ENCODE measurements at regions not wholly inside any gene's neighbourhood (a gene's known extent, or its start where the extent isn't known, plus 50 kb on each side); places are given as distances from the start of the nearest gene placed in this dataset.

- no peaks in the 10 kb centered on the region for H3K4me1 ChIP-seq (ENCODE audit: control insufficient read depth in 1 of 2, insufficient read depth in 2 of 2, low read depth in 1 of 2, low read length in 1 of 2)
- H3K36me3 ChIP-seq (replicated peaks in 1 of 2; ENCODE audit: control insufficient read depth in 1 of 2, insufficient read depth in 2 of 2, low read length in 1 of 2) = no peaks in the 10 kb centered on the region
- no peak for DNase-seq
- H3K9me2 ChIP-seq = no peaks in the 10 kb centered on the region
- TF ChIP-seq MEF2A (IDR thresholded peaks at IDR 0.05; ENCODE audit: borderline replicate concordance, low read depth) = no peak
- no peak for TF ChIP-seq RFX5 (IDR thresholded peaks at IDR 0.05; ENCODE audit: low read length)
- TF ChIP-seq SIN3A (IDR thresholded peaks at IDR 0.05; ENCODE audit: borderline replicate concordance, low read depth, low read length) = no peak
- TF ChIP-seq IRF3 (IDR thresholded peaks at IDR 0.05; ENCODE audit: low read depth, low read length) = no peak
- no peak for TF ChIP-seq REST (IDR thresholded peaks at IDR 0.05; ENCODE audit: low read depth, low read length)
- TF ChIP-seq GABPA (IDR thresholded peaks at IDR 0.05; ENCODE audit: low read depth) = no peak
- no peak for TF ChIP-seq CTCF (IDR thresholded peaks at IDR 0.05)
- TF ChIP-seq RCOR1 (IDR thresholded peaks at IDR 0.05; ENCODE audit: low read length) = no peak
- no peak for TF ChIP-seq GATA2 (CRISPR knock-in tag; IDR thresholded peaks at IDR 0.05)
- TF ChIP-seq EZH2phosphoT487 (IDR thresholded peaks at IDR 0.05; ENCODE audit: borderline replicate concordance, low read depth) = no peak
- no peak for TF ChIP-seq TEAD4 (IDR thresholded peaks at IDR 0.05; ENCODE audit: borderline replicate concordance, insufficient read depth)
- no peak for TF ChIP-seq RXRA (IDR thresholded peaks at IDR 0.05; ENCODE audit: borderline replicate concordance, low read depth)
- no peak for TF ChIP-seq NFIC (IDR thresholded peaks at IDR 0.05; ENCODE audit: borderline replicate concordance)
- no peak for TF ChIP-seq YY1 (IDR thresholded peaks at IDR 0.05; ENCODE audit: low read depth)
- no peak for TF ChIP-seq FOXJ3 (CRISPR knock-in tag; IDR thresholded peaks at IDR 0.05)
- no peaks in the 10 kb centered on the region for H3F3A ChIP-seq (replicated peaks; ENCODE audit: insufficient read depth)
- no peaks in the 10 kb centered on the region for H3K79me2 ChIP-seq (ENCODE audit: insufficient read depth)
- H4K20me1 ChIP-seq (ENCODE audit: insufficient read depth) = no peaks in the 10 kb centered on the region
- 10% methylated on average over 4 of the region's 4 CpGs for WGBS (ENCODE audit: low lambda C conversion rate)
- no peaks in the 10 kb centered on the region; the same call in 1 of the 2 replicates for H3K9me3 ChIP-seq
- H3K4me2 ChIP-seq = no peak overlapping the region
- H3K27me3 ChIP-seq (ENCODE audit: insufficient read depth) = no peaks in the 10 kb centered on the region
- CTCF ChIA-PET = interaction anchor here (0.9 kb wide), 1 partner anchor 23 kb away, joined by 3 read pairs; no protein-coding TSS in a partner anchor
- H3K4me3 ChIP-seq (ENCODE audit: low read depth in 2 of 2, low read length in 1 of 2) = no peak overlapping the region
- POLR2A ChIA-PET = no interaction called here
- H3K27ac ChIP-seq (ENCODE audit: low read depth in 2 of 2, low read length in 1 of 2) = no peak overlapping the region
- H3K9ac ChIP-seq = no peak overlapping the region
- no peak overlapping the region for H2AFZ ChIP-seq (ENCODE audit: low read depth)
These were observed 329.3 kb downstream of the FGFR2 start for GRCh38 chr10:121268863-121269432.

All from SK-N-SH (cell line).